Cardiac muscle cell (in vitro differentiated cells and primary cell): ENCODE measurements at regions not wholly inside any gene's neighbourhood (a gene's known extent, or its start where the extent isn't known, plus 50 kb on each side); places are given as distances from the start of the nearest gene placed in this dataset.

Experiments
- DNase-seq, 2 donors: peaks; one replicate each; pipeline versions ENCODE4 v3.0.0 to v3.0.0-alpha.2; 2010 to 2017; ENCODE audit warnings: low read depth in 1 of 2, low spot score in 1 of 2
- H3K27ac ChIP-seq: fragments of 200-600 bp; sonication (generic); 2 replicates; pipeline ENCODE4 v1.5.1; 2016
- H3K27me3 ChIP-seq: fragments of 200-600 bp; sonication (generic); 2 replicates; pipeline ENCODE4 v1.6.0; 2016; ENCODE audit warnings: control low read depth
- H3K36me3 ChIP-seq: fragments of 200-600 bp; sonication (generic); 2 replicates; pipeline ENCODE4 v1.5.1; 2016; ENCODE audit warnings: control low read depth
- H3K4me1 ChIP-seq: fragments of 200-600 bp; sonication (generic); 2 replicates; pipeline ENCODE4 v1.8.1; 2017; ENCODE audit warnings: low read depth, mild to moderate bottlenecking, mixed run types
- H3K4me3 ChIP-seq: fragments of 200-600 bp; sonication (generic); 2 replicates; pipeline ENCODE4 v1.5.1; 2016; ENCODE audit warnings: mild to moderate bottlenecking
- H3K9me3 ChIP-seq: fragments of 200-600 bp; sonication (generic); 2 replicates; pipeline ENCODE4 v1.5.1; 2017; ENCODE audit warnings: low read depth, mild to moderate bottlenecking, control low read depth
- CTCF ChIP-seq: IDR thresholded peaks from 2 replicates; pipeline ENCODE4 v1.5.1; 2012; ENCODE audit warnings: low read depth, mild to moderate bottlenecking, low read length

- H3K9me3 ChIP-seq = no peaks in the 10 kb centered on the region
- no peaks in the 10 kb centered on the region for H3K36me3 ChIP-seq
- no peak overlapping the region for H3K4me3 ChIP-seq
- no peak for DNase-seq
- TF ChIP-seq CTCF = no peak
- H3K4me1 ChIP-seq = peaks cover 2% of the 10 kb centered on the region
- no peak overlapping the region for H3K27ac ChIP-seq
- H3K27me3 ChIP-seq = no peaks in the 10 kb centered on the region
Measured at GRCh38 chr7:68313806-68314205, 1284.5 kb upstream of the AUTS2 start.

GRCh38 chr7:68314208-68314607 lies 1284.1 kb upstream of the AUTS2 start:
- no peaks in the 10 kb centered on the region for H3K27me3 ChIP-seq
- no peak for TF ChIP-seq CTCF
- no peak overlapping the region for H3K27ac ChIP-seq
- H3K9me3 ChIP-seq = no peaks in the 10 kb centered on the region
- H3K4me3 ChIP-seq = no peak overlapping the region
- peaks cover 6% of the 10 kb centered on the region for H3K4me1 ChIP-seq
- no peak for DNase-seq
- H3K36me3 ChIP-seq = no peaks in the 10 kb centered on the region

GRCh38 chr7:68317476-68317875 lies 1280.8 kb upstream of the AUTS2 start:
- Histone ChIP-seq H3K4me3 (no peak overlapping the region), H3K9me3 (no peaks in the 10 kb centered on the region), H3K36me3 (no peaks in the 10 kb centered on the region), H3K4me1 (peaks cover 29% of the 10 kb centered on the region), H3K27me3 (no peaks in the 10 kb centered on the region), H3K27ac (no peak overlapping the region)
- no peak for DNase-seq
- TF ChIP-seq CTCF = no peak

- Histone ChIP-seq H3K27me3 (no peaks in the 10 kb centered on the region), H3K36me3 (no peaks in the 10 kb centered on the region), H3K9me3 (no peaks in the 10 kb centered on the region), H3K4me1 (peaks cover 40% of the 10 kb centered on the region), H3K27ac (peak overlapping the region; percentile 18), H3K4me3 (no peak overlapping the region)
- TF ChIP-seq CTCF = no peak
- no peak for DNase-seq
Measured at GRCh38 chr7:68319061-68319460, 1279.2 kb upstream of the AUTS2 start.

GRCh38 chr7:68321076-68321639 lies 1277.1 kb upstream of the AUTS2 start:
- Histone ChIP-seq H3K27ac (peak overlapping the region; percentile 94), H3K27me3 (no peaks in the 10 kb centered on the region), H3K4me1 (peaks cover 40% of the 10 kb centered on the region), H3K36me3 (no peaks in the 10 kb centered on the region), H3K9me3 (no peaks in the 10 kb centered on the region), H3K4me3 (no peak overlapping the region)
- peak in 1 of 2 donors; percentile 87 for DNase-seq
- no peak for TF ChIP-seq CTCF
